ENCODE measurements at regions not wholly inside any gene's neighbourhood (a gene's known extent, or its start where the extent isn't known, plus 50 kb on each side); places are given as distances from the start of the nearest gene placed in this dataset.

- ChIA-PET POLR2A (ENCODE audit: low non-redundant PET) (no interaction called here), CTCF (no interaction called here)
- TF ChIP-seq, protein P1, sequence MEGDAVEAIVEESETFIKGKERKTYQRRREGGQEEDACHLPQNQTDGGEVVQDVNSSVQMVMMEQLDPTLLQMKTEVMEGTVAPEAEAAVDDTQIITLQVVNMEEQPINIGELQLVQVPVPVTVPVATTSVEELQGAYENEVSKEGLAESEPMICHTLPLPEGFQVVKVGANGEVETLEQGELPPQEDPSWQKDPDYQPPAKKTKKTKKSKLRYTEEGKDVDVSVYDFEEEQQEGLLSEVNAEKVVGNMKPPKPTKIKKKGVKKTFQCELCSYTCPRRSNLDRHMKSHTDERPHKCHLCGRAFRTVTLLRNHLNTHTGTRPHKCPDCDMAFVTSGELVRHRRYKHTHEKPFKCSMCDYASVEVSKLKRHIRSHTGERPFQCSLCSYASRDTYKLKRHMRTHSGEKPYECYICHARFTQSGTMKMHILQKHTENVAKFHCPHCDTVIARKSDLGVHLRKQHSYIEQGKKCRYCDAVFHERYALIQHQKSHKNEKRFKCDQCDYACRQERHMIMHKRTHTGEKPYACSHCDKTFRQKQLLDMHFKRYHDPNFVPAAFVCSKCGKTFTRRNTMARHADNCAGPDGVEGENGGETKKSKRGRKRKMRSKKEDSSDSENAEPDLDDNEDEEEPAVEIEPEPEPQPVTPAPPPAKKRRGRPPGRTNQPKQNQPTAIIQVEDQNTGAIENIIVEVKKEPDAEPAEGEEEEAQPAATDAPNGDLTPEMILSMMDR (conservative IDR thresholded peaks at IDR 0.05; ENCODE audit: low read depth): no peak
- H3K27ac ChIP-seq: no peak overlapping the region
- no peak for DNase-seq (ENCODE audit: low spot score)
Measured at GRCh38 chr17:55629995-55630394, 92.7 kb downstream of the TMEM100 start.

GRCh38 chr17:55625521-55625920 is 97.1 kb downstream of the TMEM100 start:
- ChIA-PET POLR2A (ENCODE audit: low non-redundant PET) (no interaction called here), CTCF (no interaction called here)
- TF ChIP-seq, protein P1 (conservative IDR thresholded peaks at IDR 0.05; ENCODE audit: low read depth): no peak
- no peak for DNase-seq (ENCODE audit: low spot score)
- H3K27ac ChIP-seq: no peak overlapping the region

- ChIA-PET CTCF (no interaction called here), POLR2A (ENCODE audit: low non-redundant PET) (no interaction called here)
- H3K27ac ChIP-seq: no peak overlapping the region
- DNase-seq (ENCODE audit: low spot score): no peak
- TF ChIP-seq, protein P1 (conservative IDR thresholded peaks at IDR 0.05; ENCODE audit: low read depth): no peak
Measured at GRCh38 chr17:55624772-55625433, 97.8 kb downstream of the TMEM100 start.

GRCh38 chr17:55622547-55622946 is 100.1 kb downstream of the TMEM100 start:
- TF ChIP-seq, protein P1 (conservative IDR thresholded peaks at IDR 0.05; ENCODE audit: low read depth): no peak
- H3K27ac ChIP-seq: no peak overlapping the region
- no peak for DNase-seq (ENCODE audit: low spot score)
- CTCF ChIA-PET: no interaction called here
- POLR2A ChIA-PET (ENCODE audit: low non-redundant PET): no interaction called here

- CTCF ChIA-PET: no interaction called here
- TF ChIP-seq, protein P1 (conservative IDR thresholded peaks at IDR 0.05; ENCODE audit: low read depth): no peak
- no peak overlapping the region for H3K27ac ChIP-seq
- POLR2A ChIA-PET (ENCODE audit: low non-redundant PET): no interaction called here
- DNase-seq (ENCODE audit: low spot score): no peak
Measured at GRCh38 chr17:55620945-55621344, 101.7 kb downstream of the TMEM100 start.

GRCh38 chr17:55620023-55620422 is 102.6 kb downstream of the TMEM100 start:
- TF ChIP-seq, protein P1 (conservative IDR thresholded peaks at IDR 0.05; ENCODE audit: low read depth): no peak
- H3K27ac ChIP-seq: no peak overlapping the region
- DNase-seq (ENCODE audit: low spot score): no peak
- POLR2A ChIA-PET (ENCODE audit: low non-redundant PET): no interaction called here
- CTCF ChIA-PET: no interaction called here

Measured in RWPE1 (cell line).